Natural killer cell (primary cell): ENCODE measurements at regions not wholly inside any gene's neighbourhood (a gene's known extent, or its start where the extent isn't known, plus 50 kb on each side); places are given as distances from the start of the nearest gene placed in this dataset.

ENCODE experiments used
- ATAC-seq, 3 donors: fragments of 150-1000 bp in 2 of 3; fragments of 200-7000 bp in 1 of 3; cut with Tn5 transposase; 1 replicate in 1 of 3; 2 replicates in 2 of 3; pipeline ENCODE4 v1.10.0; 2021; ENCODE audit warnings: mild to moderate bottlenecking in 2 of 3, moderate library complexity in 2 of 3
- DNase-seq, 2 donors: peaks; one replicate each; pipeline versions ENCODE4 v3.0.0 to v3.0.0-alpha.2; 2013 to 2021; ENCODE audit warnings: mixed read lengths in 1 of 2
- H3K27ac ChIP-seq: one replicate; pipeline ENCODE4 v1.5.1; 2013; ENCODE audit warnings: mild to moderate bottlenecking, low read length
- H3K27me3 ChIP-seq: one replicate; pipeline ENCODE4 v1.6.1; 2013; ENCODE audit warnings: low read length; ENCODE audit not compliant: control insufficient read depth, insufficient read depth
- H3K36me3 ChIP-seq: one replicate; pipeline ENCODE4 v1.6.1; 2013; ENCODE audit warnings: low read length; ENCODE audit not compliant: control insufficient read depth, insufficient read depth
- H3K4me1 ChIP-seq: one replicate; pipeline ENCODE4 v1.6.1; 2013; ENCODE audit warnings: low read length; ENCODE audit not compliant: control insufficient read depth, insufficient read depth
- H3K4me3 ChIP-seq: one replicate; pipeline ENCODE4 v1.5.1; 2013; ENCODE audit warnings: low read length
- H3K9me3 ChIP-seq: one replicate; pipeline ENCODE4 v1.6.1; 2013; ENCODE audit warnings: low read length; ENCODE audit not compliant: control insufficient read depth, insufficient read depth
- H3K27ac Mint-ChIP-seq, 2 donors: one replicate each; pipeline ENCODE4 v1.8.0; 2022; ENCODE audit warnings: mild to moderate bottlenecking in 2 of 2, mixed read lengths in 2 of 2, moderate library complexity in 1 of 2
- H3K27me3 Mint-ChIP-seq, 2 donors: one replicate each; pipeline ENCODE4 v1.8.0; 2022; ENCODE audit warnings: low read depth in 2 of 2, mixed read lengths in 2 of 2
- H3K36me3 Mint-ChIP-seq: one replicate; pipeline ENCODE4 v1.8.0; 2022; ENCODE audit warnings: mixed read lengths
- H3K4me1 Mint-ChIP-seq, 2 donors: one replicate each; pipeline ENCODE4 v1.8.0; 2022; ENCODE audit warnings: mixed read lengths in 2 of 2
- H3K4me3 Mint-ChIP-seq: one replicate; pipeline ENCODE4 v1.8.0; 2022; ENCODE audit warnings: mild to moderate bottlenecking, moderate library complexity, mixed read lengths
- H3K9me3 Mint-ChIP-seq, 2 donors: one replicate each; pipeline ENCODE4 v1.8.0; 2022; ENCODE audit warnings: mixed read lengths in 2 of 2
- CTCF ChIP-seq: fragments of 200-600 bp; IDR thresholded peaks from one replicate; pipeline ENCODE4 v1.8.0; 2022; ENCODE audit warnings: antibody characterized with exemption
- WGBS: methylation state at CpG from one replicate; pipeline ENCODE4 v1.1.7; 2013; ENCODE audit warnings: missing lambda C conversion rate; ENCODE audit not compliant: insufficient coverage; 5-methylcytosine and 5-hydroxymethylcytosine counted together
- intact Hi-C: fragments of 100-400 bp; cut with micrococcal nuclease; formaldehyde crosslinking; loops from one replicate; pipeline ENCODE4 v1.14.2; 2022

- ATAC-seq: no peak
- no peaks in the 10 kb centered on the region for H3K4me1 ChIP-seq
- H3K36me3 Mint-ChIP-seq: no peaks in the 10 kb centered on the region
- no peak overlapping the region for H3K4me3 Mint-ChIP-seq
- no peak overlapping the region for H3K27ac Mint-ChIP-seq
- 70% methylated on average over 1 of the region's 1 CpG for WGBS
- no peaks in the 10 kb centered on the region for H3K27me3 Mint-ChIP-seq
- H3K27me3 ChIP-seq: no peaks in the 10 kb centered on the region
- no peak overlapping the region for H3K27ac ChIP-seq
- TF ChIP-seq CTCF: no peak
- no peak for DNase-seq
- peaks cover 5% of the 10 kb centered on the region for H3K9me3 ChIP-seq
- no peak overlapping the region for H3K4me3 ChIP-seq
- H3K36me3 ChIP-seq: no peaks in the 10 kb centered on the region
- peaks cover 5 to 8% of the 10 kb centered on the region in 2 donors for H3K9me3 Mint-ChIP-seq
- H3K4me1 Mint-ChIP-seq: no peaks in the 10 kb centered on the region
- intact Hi-C loops: no loop called here
Observed at GRCh38 chr5:24232041-24232440, 412.7 kb downstream of the CDH10 start.

- Histone ChIP-seq H3K4me1 (no peaks in the 10 kb centered on the region), H3K27me3 (no peaks in the 10 kb centered on the region), H3K4me3 (no peak overlapping the region), H3K9me3 (peaks cover 5% of the 10 kb centered on the region), H3K36me3 (no peaks in the 10 kb centered on the region), H3K27ac (no peak overlapping the region)
- Mint-ChIP-seq H3K4me1 (no peaks in the 10 kb centered on the region), H3K9me3 (peaks cover 5 to 8% of the 10 kb centered on the region in 2 donors), H3K27ac (no peak overlapping the region), H3K27me3 (no peaks in the 10 kb centered on the region), H3K36me3 (no peaks in the 10 kb centered on the region), H3K4me3 (no peak overlapping the region)
- DNase-seq: no peak
- no peak for TF ChIP-seq CTCF
- no peak for ATAC-seq
- 52% methylated on average over 3 of the region's 4 CpGs for WGBS
- intact Hi-C loops: no loop called here
Observed at GRCh38 chr5:24232929-24233498, 411.8 kb downstream of the CDH10 start.

GRCh38 chr5:24235946-24236345 lies 408.8 kb downstream of the CDH10 start:
- Mint-ChIP-seq H3K9me3 (peaks cover 7 to 19% of the 10 kb centered on the region in 2 donors), H3K4me1 (no peaks in the 10 kb centered on the region), H3K27ac (no peak overlapping the region), H3K27me3 (no peaks in the 10 kb centered on the region), H3K36me3 (no peaks in the 10 kb centered on the region), H3K4me3 (no peak overlapping the region)
- no peak overlapping the region for H3K27ac ChIP-seq
- no peak overlapping the region for H3K4me3 ChIP-seq
- no peak for ATAC-seq
- H3K36me3 ChIP-seq: no peaks in the 10 kb centered on the region
- no CpG with 5 or more reads among the region's 2 CpGs for WGBS
- DNase-seq: no peak
- no peaks in the 10 kb centered on the region for H3K27me3 ChIP-seq
- no peak for TF ChIP-seq CTCF
- H3K9me3 ChIP-seq: no peaks in the 10 kb centered on the region
- no peaks in the 10 kb centered on the region for H3K4me1 ChIP-seq
- intact Hi-C loops: no loop called here

GRCh38 chr5:24245821-24246220 lies 399.0 kb downstream of the CDH10 start:
- intact Hi-C loops: no loop called here
- TF ChIP-seq CTCF: no peak
- WGBS: no CpG with 5 or more reads among the region's 1 CpG

More at GRCh38 chr5:24245821-24246220, 399.0 kb downstream of the CDH10 start:
- DNase-seq (no peak), ATAC-seq (no peak)
- Histone ChIP-seq H3K27ac (no peak overlapping the region), H3K4me1 (no peaks in the 10 kb centered on the region), H3K4me3 (no peak overlapping the region), H3K9me3 (peaks cover 7% of the 10 kb centered on the region), H3K27me3 (no peaks in the 10 kb centered on the region), H3K36me3 (no peaks in the 10 kb centered on the region)
- no peak overlapping the region for H3K4me3 Mint-ChIP-seq
- peaks cover 15 to 27% of the 10 kb centered on the region in 2 donors for H3K9me3 Mint-ChIP-seq
- no peaks in the 10 kb centered on the region for H3K27me3 Mint-ChIP-seq
- H3K27ac Mint-ChIP-seq: no peak overlapping the region
- no peaks in the 10 kb centered on the region for H3K36me3 Mint-ChIP-seq
- H3K4me1 Mint-ChIP-seq: no peaks in the 10 kb centered on the region
